ENCODE measurements at regions not wholly inside any gene's neighbourhood (a gene's known extent, or its start where the extent isn't known, plus 50 kb on each side); places are given as distances from the start of the nearest gene placed in this dataset.
"Not testable (repeated sequence)": the region's sequence is repeated elsewhere in the genome, so short reads cannot be mapped to it uniquely, and the experiment has no call there.

DNA sequence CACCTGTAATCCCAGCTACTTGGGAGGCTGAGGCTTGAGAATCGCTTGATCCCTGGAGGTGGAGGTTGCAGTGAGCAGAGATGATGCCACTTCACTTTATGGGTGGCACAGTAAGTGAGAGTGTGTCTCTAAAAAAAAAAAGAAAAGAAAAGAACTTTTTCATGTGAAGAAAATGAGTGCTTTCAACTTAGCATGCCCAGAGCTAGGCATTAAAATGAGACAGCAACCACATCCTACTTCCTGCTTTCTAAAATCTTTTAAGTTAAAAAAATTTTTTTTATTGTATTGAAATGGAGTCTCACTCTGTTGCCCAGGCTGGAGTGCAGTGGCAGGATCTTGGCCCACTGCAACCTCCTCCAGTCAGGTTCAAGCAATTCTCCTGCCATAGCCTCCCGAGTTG lies 170.4 kb upstream of the NOTCH2NLA start:
- ATAC-seq; intact Hi-C loops (cut with DNase I); DNase-seq (ENCODE audit: missing footprints): not testable (repeated sequence)

DNA sequence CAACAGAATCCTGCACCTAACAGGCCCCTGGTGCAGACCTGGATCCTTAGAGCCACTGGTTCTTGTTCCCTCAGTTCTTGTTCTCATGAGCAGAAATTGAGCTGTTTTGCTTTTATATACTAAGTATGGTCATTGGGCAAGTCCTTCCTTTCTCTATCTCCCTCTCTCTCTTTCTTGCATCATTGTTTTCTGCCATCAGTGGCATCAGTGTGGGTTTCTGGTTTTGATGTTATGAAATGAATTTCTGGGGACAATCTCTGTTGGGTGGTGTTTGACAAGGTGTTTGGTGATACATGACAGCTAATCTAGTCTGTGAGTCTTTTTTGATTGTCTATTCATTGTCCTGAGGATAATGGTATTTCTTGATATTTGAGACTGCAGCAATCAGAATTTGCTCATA lies 168.0 kb upstream of the NOTCH2NLA start:
- ATAC-seq; DNase-seq (ENCODE audit: missing footprints); intact Hi-C loops (cut with DNase I): not testable (repeated sequence)

DNA sequence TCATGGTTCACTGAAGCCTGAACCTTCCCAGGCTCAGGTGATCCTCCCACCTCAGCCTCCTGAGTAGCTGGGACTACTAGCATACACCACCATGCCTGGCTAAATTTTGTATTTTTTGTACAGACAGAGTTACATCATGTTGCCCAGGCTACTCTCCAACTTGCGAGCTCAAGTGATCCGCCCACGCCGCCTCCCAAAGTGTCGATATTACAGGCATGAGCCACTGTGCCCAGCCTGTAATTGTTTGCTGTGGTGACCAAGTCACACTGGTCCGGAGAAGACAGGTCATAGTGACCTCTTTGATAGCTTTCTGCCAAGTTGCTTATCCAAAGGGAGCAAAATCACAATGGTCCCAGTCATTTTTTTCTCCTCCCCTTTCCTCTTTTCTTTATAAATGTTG lies 167.4 kb upstream of the NOTCH2NLA start:
- intact Hi-C loops (cut with DNase I); ATAC-seq; DNase-seq (ENCODE audit: missing footprints): not testable (repeated sequence)

DNA sequence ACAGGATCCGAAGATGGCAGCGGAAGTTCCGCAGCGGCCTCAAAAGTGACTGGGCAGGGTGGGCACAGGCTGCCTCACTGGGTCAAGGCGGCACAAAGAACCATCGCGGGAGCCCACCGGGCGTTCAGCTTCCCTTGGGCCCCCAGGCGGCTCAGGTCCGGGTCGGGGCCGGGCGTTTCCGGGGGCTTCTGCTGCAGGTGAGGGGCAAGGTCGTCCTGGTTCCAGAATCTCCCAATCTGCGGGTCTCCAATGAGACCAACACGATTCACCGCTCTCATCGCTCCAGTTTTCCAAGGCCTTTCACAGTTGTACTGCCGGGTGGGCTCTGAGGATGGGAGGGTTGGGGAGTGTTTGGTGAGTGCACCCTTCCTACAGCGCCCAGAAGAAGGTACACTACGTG lies 165.0 kb upstream of the NOTCH2NLA start:
- intact Hi-C loops (cut with DNase I); ATAC-seq; DNase-seq (ENCODE audit: missing footprints): not testable (repeated sequence)

DNA sequence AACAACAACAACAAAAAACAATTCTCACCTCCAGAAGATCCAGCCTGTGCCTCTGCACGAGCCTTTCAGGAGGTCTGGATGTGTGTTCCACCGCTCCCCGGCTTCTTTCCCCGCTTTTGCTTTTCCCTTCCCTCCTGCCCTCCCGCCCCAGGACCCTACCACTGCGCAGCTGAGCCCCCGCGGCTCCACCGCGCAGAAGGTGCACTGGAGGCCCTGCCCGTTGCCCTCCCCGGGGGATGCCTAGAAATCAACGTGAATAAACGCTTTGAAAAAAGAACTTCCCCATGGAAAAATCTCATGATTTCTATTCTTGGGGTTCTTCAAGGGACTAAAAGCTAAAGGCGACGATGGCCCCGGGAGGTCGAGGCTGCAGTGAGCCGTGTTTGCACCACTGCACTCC lies 164.3 kb upstream of the NOTCH2NLA start:
- DNase-seq (ENCODE audit: missing footprints); intact Hi-C loops (cut with DNase I); ATAC-seq: not testable (repeated sequence)

DNA sequence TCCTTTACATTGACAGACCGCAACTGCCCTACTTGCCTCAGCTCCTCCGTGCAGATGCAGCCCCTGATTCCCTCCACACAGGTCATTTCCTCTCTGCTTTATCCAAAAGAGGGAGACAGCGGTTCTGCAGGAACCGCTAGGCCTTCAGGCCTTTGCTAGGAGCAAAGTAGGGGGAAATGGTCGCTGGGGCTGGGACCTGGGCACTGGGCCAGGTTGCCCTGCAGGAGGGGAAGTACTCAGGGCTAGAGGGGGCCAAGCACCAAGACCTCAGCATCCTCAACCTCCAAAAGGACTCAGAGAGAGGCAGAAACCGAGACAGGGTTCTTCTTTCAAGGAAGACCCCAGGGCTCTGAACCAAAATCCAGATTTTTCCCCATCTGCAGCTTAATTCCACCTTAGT lies 160.4 kb upstream of the NOTCH2NLA start:
- DNase-seq (ENCODE audit: missing footprints); ATAC-seq; intact Hi-C loops (cut with DNase I): not testable (repeated sequence)

DNA sequence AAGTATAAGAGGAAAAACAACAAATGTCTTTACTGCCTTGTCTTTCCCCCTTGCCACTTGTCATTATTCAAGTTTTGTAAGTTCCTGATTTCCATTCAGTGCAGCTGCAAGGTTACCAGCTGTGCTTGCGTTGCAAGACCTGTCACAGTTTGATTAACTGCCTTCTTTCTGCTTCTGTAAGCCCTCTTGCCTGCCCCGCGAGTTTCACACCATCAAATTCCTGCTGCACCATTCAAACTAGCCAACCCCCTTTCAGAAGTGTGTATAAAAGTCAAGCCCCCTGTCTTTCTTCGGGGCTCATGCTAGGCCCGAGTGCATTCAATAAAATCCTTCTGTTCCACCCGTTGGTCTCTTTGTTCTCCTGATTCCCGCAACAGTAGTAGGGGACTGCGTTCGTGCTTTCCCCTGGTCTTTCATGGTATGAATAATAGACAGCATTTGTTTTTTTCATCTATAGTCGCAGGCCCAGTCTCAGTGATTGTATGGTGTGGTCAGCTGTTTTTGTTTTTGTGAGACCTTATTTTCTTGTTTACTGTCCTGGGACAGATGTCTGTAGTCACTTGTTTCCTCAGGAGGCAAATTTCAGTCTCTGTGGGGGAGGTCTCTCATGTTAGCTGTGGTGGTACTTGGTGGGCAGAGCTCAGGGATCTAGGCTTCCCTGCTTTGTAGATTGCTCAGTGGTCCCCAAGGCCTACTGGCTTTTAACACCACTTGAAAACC lies 159.1 kb upstream of the NOTCH2NLA start:
- intact Hi-C loops (cut with DNase I); ATAC-seq; DNase-seq (ENCODE audit: missing footprints): not testable (repeated sequence)

DNA sequence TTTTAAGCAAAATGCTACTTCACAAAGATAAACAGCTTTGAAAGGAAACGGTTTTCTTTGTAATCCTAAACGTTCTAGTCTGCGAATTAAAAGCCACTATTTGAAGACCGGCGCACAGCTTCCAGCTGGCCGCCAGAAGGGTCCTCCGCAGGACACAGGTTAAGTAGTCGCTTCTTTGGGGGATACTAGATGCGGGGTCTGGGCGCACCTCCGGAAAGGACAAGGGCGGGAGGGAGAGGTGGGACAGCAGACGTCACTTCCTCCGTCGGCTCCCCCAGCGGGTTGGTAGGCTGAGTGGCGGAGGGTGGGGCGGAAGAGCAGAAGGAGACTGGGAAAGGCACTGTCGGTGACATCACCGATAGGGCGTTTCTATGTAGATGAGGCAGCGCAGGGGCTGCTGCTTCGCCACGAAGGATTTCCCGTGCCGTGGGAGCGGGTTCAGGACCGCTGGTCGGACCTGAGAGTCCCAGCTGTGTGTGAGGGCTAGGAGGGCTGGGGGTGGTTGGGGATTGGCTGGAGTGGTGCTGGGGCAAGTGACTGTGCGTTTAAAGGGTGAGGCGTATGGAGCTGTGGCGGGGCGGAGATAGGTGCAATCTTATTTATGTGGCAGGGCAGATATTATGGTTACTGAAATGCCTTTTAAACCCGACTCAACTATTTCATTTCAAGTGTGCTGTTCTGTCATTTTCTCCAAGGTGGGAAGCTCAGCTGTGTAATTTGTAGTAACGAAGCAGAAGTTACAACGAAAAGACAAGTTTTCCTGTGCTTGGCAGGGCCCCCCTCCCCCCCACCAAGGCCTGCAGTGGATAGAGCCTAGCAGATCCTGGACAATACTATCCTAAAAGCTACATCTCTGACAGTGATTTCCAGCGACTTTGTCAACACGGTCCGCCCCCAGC lies 158.3 kb upstream of the NOTCH2NLA start:
- intact Hi-C loops (cut with DNase I), result not testable (repeated sequence)

DNA sequence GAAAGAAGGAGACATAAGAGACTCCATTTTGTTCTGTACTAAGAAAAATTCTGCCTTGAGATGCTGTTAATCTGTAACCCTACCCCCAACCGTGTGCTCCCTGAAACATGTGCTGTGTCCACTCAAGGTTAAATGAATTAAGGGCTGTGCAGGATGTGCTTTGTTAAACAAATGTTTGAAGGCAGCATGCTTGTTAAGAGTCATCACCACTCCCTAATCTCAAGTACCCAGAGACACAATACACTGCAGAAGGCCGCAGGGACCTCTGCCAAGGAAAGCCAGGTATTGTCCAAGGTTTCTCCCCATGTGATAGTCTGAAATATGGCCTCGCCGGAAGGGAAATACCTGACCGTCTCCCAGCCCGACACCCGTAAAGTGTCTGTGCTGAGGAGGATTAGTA lies 152.4 kb upstream of the NOTCH2NLA start:
- DNase-seq (ENCODE audit: missing footprints); intact Hi-C loops (cut with DNase I); ATAC-seq: not testable (repeated sequence)

More for the DNA sequence above, 158.3 kb upstream of the NOTCH2NLA start:
- DNase-seq (ENCODE audit: missing footprints) (peak; percentile 81), ATAC-seq (peak; percentile 99)

DNA sequence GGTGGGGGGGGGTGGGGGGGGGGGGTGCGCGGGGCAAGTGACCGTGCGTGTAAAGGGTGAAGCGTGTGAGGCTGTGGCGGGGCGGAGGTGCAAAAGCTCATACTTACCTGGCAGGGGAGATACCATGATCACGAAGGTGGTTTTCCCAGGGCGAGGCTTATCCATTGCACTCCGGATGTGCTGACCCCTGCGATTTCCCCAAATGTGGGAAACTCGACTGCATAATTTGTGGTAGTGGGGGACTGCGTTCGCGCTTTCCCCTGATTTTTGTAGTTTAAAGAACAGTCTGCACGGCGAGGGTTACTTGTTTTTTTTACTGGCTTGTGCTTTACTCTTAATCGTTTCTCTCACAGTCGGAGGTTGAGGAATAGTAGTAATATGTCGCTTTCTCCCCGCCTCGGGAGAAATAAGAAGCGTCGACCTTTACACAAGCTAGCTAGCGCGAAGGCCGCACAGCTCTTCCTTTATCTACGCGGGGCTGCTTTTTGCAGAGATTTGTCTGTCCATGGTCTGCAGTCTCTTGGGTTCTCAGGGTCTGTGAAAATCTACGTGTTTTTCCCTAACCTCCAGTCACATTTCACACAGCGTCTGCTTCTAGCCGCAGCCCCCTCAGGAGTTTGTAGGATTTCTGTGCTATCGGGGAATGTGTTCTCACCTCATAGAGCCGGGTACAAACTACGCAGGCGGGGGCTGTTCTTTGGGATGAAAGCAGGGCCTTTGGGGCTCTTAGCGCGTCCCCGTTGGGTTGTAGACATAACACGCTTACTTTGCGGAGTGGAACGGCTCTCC lies 148.1 kb upstream of the NOTCH2NLA start:
- ATAC-seq, result peak; percentile 90
- peak; percentile 71 for DNase-seq (ENCODE audit: missing footprints)
- intact Hi-C loops (cut with DNase I), result not testable (repeated sequence)

DNA sequence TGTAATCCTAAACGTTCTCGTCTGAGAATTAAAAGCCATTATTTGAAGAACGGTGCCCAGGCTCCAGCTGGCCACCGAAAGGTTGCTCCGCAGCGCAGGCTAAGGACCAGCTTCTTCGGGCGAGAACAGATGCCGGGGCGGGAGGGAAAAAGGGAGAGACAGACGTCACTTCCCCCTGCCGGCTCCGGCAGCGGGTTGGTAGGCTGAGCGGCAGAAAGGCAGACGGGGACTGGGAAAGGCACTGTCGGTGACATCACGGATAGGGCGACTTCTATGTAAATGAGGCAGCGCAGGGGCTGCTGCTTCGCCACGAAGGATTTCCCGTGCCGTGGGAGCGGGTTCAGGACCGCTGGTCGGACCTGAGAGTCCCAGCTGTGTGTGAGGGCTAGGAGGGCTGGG lies 147.5 kb upstream of the NOTCH2NLA start:
- ATAC-seq (peak; percentile 93), DNase-seq (ENCODE audit: missing footprints) (peak; percentile 89)
- intact Hi-C loops (cut with DNase I), result not testable (repeated sequence)

DNA sequence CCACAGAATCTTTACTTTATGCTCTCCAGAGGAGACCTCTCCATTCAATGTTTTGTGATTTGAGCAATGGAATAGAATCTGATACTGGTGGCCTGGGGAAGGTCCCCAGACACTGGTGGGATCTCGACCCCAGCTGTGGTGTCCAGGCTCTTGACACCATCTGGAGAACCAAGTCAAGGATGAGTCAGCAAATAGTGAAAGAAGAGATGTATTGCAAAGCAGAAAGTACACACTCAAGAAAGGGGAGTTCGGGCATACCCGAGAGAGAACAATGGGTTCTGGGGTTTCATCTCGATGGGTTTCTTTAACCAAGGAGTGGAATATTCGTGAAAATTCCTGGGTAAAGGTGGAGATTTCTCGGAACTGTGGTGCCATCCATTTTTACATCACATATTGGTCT lies 146.3 kb upstream of the NOTCH2NLA start:
- DNase-seq (ENCODE audit: missing footprints); ATAC-seq; intact Hi-C loops (cut with DNase I): not testable (repeated sequence)

DNA sequence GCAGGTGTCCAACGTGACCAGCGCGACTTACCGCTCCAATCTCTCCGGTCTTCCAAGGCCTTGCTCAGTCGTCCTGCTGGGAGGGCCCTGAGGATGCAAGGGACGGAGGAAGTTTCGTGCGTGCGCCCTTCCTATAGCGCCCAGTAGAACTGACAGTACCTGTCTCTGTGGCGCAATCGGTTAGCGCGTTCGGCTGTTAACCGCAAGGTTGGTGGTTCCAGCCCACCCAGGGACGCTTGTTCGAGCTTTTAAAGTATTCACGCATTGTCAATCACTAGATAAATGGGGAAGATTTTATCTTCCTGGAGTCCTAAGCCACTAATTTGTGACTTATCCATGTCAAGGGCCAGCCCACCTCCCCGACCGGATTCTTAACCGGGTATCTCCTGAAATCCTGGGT lies 141.1 kb upstream of the NOTCH2NLA start:
- DNase-seq (ENCODE audit: missing footprints); intact Hi-C loops (cut with DNase I); ATAC-seq: not testable (repeated sequence)

DNA sequence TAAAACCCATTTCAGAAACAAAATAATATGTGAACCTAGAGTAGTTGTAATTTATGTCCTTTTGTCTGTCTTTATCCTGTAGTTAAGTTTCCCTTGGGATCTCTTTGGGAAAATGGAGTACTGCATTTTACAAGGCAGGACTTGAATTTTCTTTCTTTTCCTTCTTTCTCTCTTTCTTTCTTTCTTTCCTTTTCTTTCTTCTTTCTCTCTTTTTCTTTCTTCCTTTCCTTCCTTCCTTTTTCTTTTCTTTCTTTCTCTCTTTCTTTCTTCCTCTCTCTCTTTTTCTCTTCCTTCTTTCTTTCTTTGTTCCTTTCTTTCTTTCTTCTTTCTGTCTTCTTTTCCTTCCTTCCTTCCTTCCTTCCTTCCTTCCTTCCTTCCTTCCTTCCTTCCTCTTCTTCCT lies 126.6 kb upstream of the NOTCH2NLA start:
- DNase-seq (ENCODE audit: missing footprints); ATAC-seq; intact Hi-C loops (cut with DNase I): not testable (repeated sequence)

DNA sequence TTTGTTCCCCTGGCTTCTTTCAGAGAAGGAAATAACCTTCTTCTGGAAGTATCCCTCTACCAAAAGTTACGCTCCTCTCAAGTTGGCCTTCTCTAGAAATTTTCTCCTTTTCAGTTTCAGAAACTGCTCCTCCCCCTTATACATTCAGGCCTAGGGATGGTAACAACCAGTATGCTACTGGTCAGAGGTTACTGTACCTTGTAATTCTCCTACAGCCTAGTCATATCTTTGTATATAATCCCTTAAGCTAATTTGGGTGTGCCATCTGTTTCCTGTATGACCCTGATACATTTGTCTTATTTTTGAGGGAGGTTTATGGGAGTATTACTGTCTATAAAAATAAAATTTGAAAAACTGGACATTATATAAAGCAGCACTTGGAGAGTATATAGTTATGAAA lies 98.0 kb upstream of the NOTCH2NLA start:
- intact Hi-C loops (cut with DNase I); DNase-seq (ENCODE audit: missing footprints); ATAC-seq: not testable (repeated sequence)

DNA sequence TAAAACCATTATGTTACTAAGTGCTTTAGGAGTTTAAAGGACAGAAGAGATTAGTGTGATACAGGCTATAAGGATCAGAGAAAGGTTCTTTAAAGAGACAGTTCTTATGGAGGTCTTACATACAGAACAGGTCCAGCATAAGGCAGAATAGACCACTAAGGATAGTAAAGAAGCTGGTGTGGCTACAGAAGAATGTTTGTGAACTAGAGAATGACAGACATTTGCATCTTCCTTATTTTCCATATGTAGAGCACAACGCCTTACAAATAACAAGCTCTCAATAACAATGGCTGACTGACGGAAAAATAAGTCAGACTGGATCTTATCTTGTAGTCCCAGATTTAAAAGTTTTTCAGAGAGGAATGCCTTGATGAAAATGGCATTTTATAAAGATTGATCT lies 95.6 kb upstream of the NOTCH2NLA start:
- intact Hi-C loops (cut with DNase I); DNase-seq (ENCODE audit: missing footprints); ATAC-seq: not testable (repeated sequence)

DNA sequence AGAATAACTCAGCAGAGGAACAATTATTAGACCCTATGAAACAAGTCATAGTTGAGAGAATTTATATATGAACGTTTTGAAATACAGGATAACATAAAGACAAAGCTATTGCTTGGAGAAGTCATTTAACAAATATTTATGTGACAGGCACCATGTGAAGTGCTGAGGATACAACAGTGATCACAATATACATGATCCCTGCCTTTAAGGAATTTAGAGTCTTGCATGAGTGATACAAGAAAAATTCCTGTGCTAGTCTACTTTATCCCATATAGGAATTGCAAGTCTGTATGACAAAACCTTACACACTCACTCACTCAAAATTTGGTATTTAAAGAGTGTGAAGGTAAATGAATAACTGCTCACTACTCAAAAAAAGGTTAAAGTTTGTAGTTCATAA lies 94.5 kb upstream of the NOTCH2NLA start:
- DNase-seq (ENCODE audit: missing footprints); ATAC-seq; intact Hi-C loops (cut with DNase I): not testable (repeated sequence)

DNA sequence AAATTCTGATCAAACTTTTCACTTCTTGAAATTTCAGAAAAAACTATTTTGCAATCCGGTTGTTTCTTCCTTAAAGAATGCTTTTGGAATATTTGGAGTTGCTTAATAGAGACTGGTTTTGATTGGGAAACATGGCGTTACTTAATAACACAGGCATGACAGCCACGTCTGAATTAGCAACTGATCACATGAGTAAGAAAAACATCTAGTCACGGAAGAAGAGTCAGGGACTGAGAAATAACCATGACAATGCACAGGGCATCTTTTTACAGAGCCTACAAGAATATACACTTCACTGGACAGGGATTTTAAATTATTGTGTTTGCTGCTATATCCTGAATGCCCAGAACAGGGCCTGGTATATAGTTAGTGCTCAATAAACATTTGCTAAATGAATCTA lies 94.1 kb upstream of the NOTCH2NLA start:
- intact Hi-C loops (cut with DNase I); DNase-seq (ENCODE audit: missing footprints): not testable (repeated sequence)
- ATAC-seq, result peak; percentile 80

DNA sequence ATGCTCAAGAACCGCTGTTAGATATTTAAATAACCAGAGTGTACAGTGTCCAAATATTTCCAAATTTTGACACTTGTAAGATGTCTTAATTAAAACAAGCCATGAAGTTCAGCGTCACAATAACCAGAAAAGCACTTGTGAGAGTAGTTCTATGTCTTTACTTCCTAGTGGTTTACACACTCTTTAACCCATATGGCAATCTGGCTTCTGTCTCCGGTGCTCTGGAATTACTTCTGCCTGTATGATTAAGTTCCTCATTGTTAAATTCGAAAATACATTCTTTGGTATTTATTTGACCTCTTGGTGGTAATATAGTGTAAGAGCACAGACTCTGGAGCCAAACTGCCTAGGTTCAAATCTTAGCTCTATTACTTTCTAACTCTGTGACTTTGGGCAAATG lies 89.9 kb upstream of the NOTCH2NLA start:
- ATAC-seq; intact Hi-C loops (cut with DNase I); DNase-seq (ENCODE audit: missing footprints): not testable (repeated sequence)
